A549 (cell line): ENCODE measurements at regions not wholly inside any gene's neighbourhood (a gene's known extent, or its start where the extent isn't known, plus 50 kb on each side); places are given as distances from the start of the nearest gene placed in this dataset.

Source experiments
- CBX8 ChIP-seq: fragments of 200-600 bp; sonication (generic); IDR thresholded peaks from 2 replicates; pipeline ENCODE4 v1.6.1; 2016
- CEBPB ChIP-seq, 2 experiments: fragments of >200 bp in 1 of 2; sonication (Bioruptor Twin) in 1 of 2; formaldehyde crosslinking in 1 of 2; IDR thresholded peaks; 2 replicates each; pipeline ENCODE4 v1.6.1; 2012 to 2016
- POLR2A ChIP-seq: IDR thresholded peaks from 2 replicates; pipeline ENCODE4 v1.6.1; 2012; ENCODE audit warnings: mild to moderate bottlenecking, low read length
- RAD21 ChIP-seq, 2 experiments: fragments of >200 bp in 1 of 2; sonication (Bioruptor Twin) in 1 of 2; formaldehyde crosslinking in 1 of 2; IDR thresholded peaks in 1 of 2; conservative IDR thresholded peaks in 1 of 2; 2 replicates in 1 of 2; 3 replicates in 1 of 2; pipeline ENCODE4 v1.6.1; 2012 to 2018; ENCODE audit warnings: inconsistent platforms in 1 of 2
- RFX5 ChIP-seq: fragments of 450-650 bp; IDR thresholded peaks from 2 replicates; pipeline ENCODE4 v1.7.1; 2014; ENCODE audit warnings: antibody characterized with exemption, mild to moderate bottlenecking, moderate library complexity
- TF ChIP-seq, protein P1 (sequence below): fragments of >200 bp; sonication (Bioruptor Twin); formaldehyde crosslinking; IDR thresholded peaks from 3 replicates; pipeline ENCODE4 v1.5.1; 2016
- TF ChIP-seq, protein P2 (sequence below): IDR thresholded peaks from 2 replicates; pipeline ENCODE4 v1.6.1; 2012

DNA sequence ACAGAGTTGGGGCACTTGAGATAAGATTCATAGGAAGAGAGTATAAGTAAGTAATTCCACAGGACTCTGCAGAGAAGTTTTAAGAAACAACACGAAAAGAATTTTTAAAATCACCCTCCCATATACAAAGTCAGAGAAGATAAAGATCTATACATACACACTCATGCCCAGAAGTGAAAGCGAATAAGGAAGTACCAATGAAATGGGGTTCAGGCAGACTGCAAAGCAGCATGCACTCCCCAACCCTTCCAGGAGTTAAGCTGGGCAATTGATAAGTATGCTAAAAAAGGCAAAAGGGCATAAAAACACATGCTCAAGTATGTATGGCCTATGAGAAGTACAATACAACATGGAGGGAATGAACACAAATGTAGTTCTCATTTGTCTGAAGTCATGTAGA lies 246.2 kb upstream of the GRIP1 start:
- no peak for TF ChIP-seq POLR2A
- TF ChIP-seq RAD21 (conservative IDR thresholded peaks at IDR 0.05 in 1 of 2, IDR thresholded peaks at IDR 0.05 in 1 of 2), result no peak
- TF ChIP-seq CBX8, result no peak
- TF ChIP-seq, protein P1, sequence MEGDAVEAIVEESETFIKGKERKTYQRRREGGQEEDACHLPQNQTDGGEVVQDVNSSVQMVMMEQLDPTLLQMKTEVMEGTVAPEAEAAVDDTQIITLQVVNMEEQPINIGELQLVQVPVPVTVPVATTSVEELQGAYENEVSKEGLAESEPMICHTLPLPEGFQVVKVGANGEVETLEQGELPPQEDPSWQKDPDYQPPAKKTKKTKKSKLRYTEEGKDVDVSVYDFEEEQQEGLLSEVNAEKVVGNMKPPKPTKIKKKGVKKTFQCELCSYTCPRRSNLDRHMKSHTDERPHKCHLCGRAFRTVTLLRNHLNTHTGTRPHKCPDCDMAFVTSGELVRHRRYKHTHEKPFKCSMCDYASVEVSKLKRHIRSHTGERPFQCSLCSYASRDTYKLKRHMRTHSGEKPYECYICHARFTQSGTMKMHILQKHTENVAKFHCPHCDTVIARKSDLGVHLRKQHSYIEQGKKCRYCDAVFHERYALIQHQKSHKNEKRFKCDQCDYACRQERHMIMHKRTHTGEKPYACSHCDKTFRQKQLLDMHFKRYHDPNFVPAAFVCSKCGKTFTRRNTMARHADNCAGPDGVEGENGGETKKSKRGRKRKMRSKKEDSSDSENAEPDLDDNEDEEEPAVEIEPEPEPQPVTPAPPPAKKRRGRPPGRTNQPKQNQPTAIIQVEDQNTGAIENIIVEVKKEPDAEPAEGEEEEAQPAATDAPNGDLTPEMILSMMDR, result no peak
- TF ChIP-seq RFX5, result no peak
- TF ChIP-seq, protein P2, sequence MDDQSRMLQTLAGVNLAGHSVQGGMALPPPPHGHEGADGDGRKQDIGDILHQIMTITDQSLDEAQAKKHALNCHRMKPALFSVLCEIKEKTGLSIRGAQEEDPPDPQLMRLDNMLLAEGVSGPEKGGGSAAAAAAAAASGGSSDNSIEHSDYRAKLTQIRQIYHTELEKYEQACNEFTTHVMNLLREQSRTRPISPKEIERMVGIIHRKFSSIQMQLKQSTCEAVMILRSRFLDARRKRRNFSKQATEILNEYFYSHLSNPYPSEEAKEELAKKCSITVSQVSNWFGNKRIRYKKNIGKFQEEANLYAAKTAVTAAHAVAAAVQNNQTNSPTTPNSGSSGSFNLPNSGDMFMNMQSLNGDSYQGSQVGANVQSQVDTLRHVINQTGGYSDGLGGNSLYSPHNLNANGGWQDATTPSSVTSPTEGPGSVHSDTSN, result no peak
- TF ChIP-seq CEBPB (IDR thresholded peaks at IDR 0.05), result no peak
